ENCODE measurements at regions not wholly inside any gene's neighbourhood (a gene's known extent, or its start where the extent isn't known, plus 50 kb on each side); places are given as distances from the start of the nearest gene placed in this dataset.

DNA sequence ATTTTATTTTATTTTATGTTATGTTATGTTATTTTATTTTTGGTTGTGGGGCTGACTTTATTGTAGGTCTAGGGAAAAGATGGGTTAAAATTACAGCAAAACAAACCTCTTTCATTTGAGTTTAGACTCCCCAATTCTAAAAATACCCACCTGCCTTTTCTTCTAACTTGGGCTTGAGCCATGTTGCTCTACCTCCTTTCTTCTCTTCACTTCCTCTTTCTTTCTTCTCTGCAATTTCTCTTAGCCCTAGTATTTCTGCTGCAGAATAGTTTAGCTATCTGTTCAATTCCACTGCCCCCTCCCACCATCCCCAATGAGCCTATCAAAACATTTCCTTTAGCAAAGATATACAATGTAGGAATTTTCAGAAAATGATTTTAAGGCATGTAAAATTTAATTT is 653.3 kb downstream of the ARAP2 start:
- Histone ChIP-seq H2AK5ac (ENCODE audit: low read depth, low read length) (no peak overlapping the region), H4K8ac (ENCODE audit: extremely low read depth, insufficient read depth, low read length) (no peak overlapping the region), H3K14ac (ENCODE audit: insufficient read length) (no peak overlapping the region), H3K4me3 (ENCODE audit: extremely low read depth in 1 of 4, insufficient read depth in 2 of 4, low read depth in 3 of 4, low read length in 4 of 4) (no peak overlapping the region), H3K18ac (ENCODE audit: extremely low read depth, low read length) (no peak overlapping the region), H2BK20ac (ENCODE audit: low read length) (no peak overlapping the region), H3K27me3 (replicated peaks in 1 of 4; ENCODE audit: control insufficient read depth in 3 of 4, extremely low read depth in 1 of 4, insufficient read depth in 3 of 4, low read length in 3 of 4) (no peaks in the 10 kb centered on the region), H2BK5ac (ENCODE audit: low read depth, low read length) (no peak overlapping the region), H4K5ac (ENCODE audit: insufficient read length, low read depth, low read length) (no peak overlapping the region), H4K20me1 (replicated peaks in 1 of 2; ENCODE audit: control insufficient read depth in 1 of 2, insufficient read depth in 2 of 2, low read length in 2 of 2) (no peaks in the 10 kb centered on the region), H3K79me2 (ENCODE audit: control insufficient read depth in 1 of 2, insufficient read depth in 2 of 2, low read length in 2 of 2) (no peaks in the 10 kb centered on the region), H3K9ac (replicated peaks in 1 of 4; ENCODE audit: extremely low read depth in 1 of 4, low read depth in 3 of 4, low read length in 3 of 4) (no peak overlapping the region), H3K4me2 (ENCODE audit: insufficient read depth in 1 of 2, low read depth in 2 of 2, low read length in 2 of 2) (no peak overlapping the region), H3K27ac (ENCODE audit: low read depth, low read length) (no peak overlapping the region), H3K36me3 (ENCODE audit: control insufficient read depth in 2 of 4, insufficient read depth in 4 of 4, low read length in 3 of 4) (no peaks in the 10 kb centered on the region), H3K4ac (replicated peaks; ENCODE audit: insufficient read length, low read depth, low read length) (no peak overlapping the region), H3K4me1 (replicated peaks in 1 of 4; ENCODE audit: control insufficient read depth in 3 of 4, insufficient read depth in 4 of 4, low read length in 3 of 4) (no peaks in the 10 kb centered on the region), H3K79me1 (ENCODE audit: low read depth, low read length) (no peaks in the 10 kb centered on the region), H2BK15ac (ENCODE audit: low read length) (no peak overlapping the region), H3K23me2 (ENCODE audit: low read depth, low read length) (no peaks in the 10 kb centered on the region), H3K9me3 (ENCODE audit: insufficient read depth in 2 of 2, low read depth in 1 of 2, low read length in 1 of 2) (no peaks in the 10 kb centered on the region), H3K56ac (replicated peaks; ENCODE audit: insufficient read length, low read depth, low read length) (no peak overlapping the region), H4K91ac (replicated peaks; ENCODE audit: insufficient read length, low read length) (no peak overlapping the region), H2BK12ac (ENCODE audit: low read depth, low read length) (no peak overlapping the region), H2BK120ac (replicated peaks; ENCODE audit: low read depth, low read length) (no peak overlapping the region), H2AFZ (ENCODE audit: low read length) (no peak overlapping the region), H3K23ac (ENCODE audit: insufficient read length) (no peak overlapping the region)
- ChIA-PET CTCF (ENCODE audit: partially characterized antibody) (no interaction called here), POLR2A (ENCODE audit: partially characterized antibody) (no interaction called here)
- DNase-seq (ENCODE audit: low read depth in 1 of 2, low spot score in 2 of 2) (no peak), FAIRE-seq (no peak)
- TF ChIP-seq GTF2F1 (IDR thresholded peaks at IDR 0.05; ENCODE audit: borderline replicate concordance, low read depth, low read length) = no peak
- no peak for TF ChIP-seq CHD2 (IDR thresholded peaks at IDR 0.05; ENCODE audit: low read length)
- TF ChIP-seq, protein P1, sequence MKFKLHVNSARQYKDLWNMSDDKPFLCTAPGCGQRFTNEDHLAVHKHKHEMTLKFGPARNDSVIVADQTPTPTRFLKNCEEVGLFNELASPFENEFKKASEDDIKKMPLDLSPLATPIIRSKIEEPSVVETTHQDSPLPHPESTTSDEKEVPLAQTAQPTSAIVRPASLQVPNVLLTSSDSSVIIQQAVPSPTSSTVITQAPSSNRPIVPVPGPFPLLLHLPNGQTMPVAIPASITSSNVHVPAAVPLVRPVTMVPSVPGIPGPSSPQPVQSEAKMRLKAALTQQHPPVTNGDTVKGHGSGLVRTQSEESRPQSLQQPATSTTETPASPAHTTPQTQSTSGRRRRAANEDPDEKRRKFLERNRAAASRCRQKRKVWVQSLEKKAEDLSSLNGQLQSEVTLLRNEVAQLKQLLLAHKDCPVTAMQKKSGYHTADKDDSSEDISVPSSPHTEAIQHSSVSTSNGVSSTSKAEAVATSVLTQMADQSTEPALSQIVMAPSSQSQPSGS (IDR thresholded peaks at IDR 0.05; ENCODE audit: low read length) = no peak
- TF ChIP-seq POU5F1 (IDR thresholded peaks at IDR 0.05; ENCODE audit: low read depth, low read length) = no peak
- TF ChIP-seq JUN (IDR thresholded peaks at IDR 0.05; ENCODE audit: low read depth, low read length) = no peak
- no peak for TF ChIP-seq CTCF (IDR thresholded peaks at IDR 0.05; ENCODE audit: control extremely low read depth in 1 of 3, insufficient read depth in 1 of 3, low read depth in 1 of 3, low read length in 3 of 3)
- TF ChIP-seq SP1 (IDR thresholded peaks at IDR 0.05; ENCODE audit: low read depth, low read length) = no peak
- no peak for TF ChIP-seq EP300 (IDR thresholded peaks at IDR 0.05; ENCODE audit: borderline replicate concordance in 1 of 2, low read depth in 2 of 2, low read length in 2 of 2)
- TF ChIP-seq USF2 (IDR thresholded peaks at IDR 0.05; ENCODE audit: low read length) = no peak
- TF ChIP-seq BCL11A (IDR thresholded peaks at IDR 0.05; ENCODE audit: low read depth in 2 of 2, low read length in 2 of 2) = no peak
- TF ChIP-seq ZNF274 (IDR thresholded peaks at IDR 0.05; ENCODE audit: borderline replicate concordance, extremely low read depth, low read length) = no peak
